ENCODE measurements at regions not wholly inside any gene's neighbourhood (a gene's known extent, or its start where the extent isn't known, plus 50 kb on each side); places are given as distances from the start of the nearest gene placed in this dataset.

GRCh38 chr10:47145290-47145934 is 154.6 kb upstream of the GDF10 start:
- no peak overlapping the region for H3K4me3 ChIP-seq (ENCODE audit: low read length)

GRCh38 chr10:47146572-47146971 is 153.4 kb upstream of the GDF10 start:
- H3K36me3 ChIP-seq (replicated peaks; ENCODE audit: insufficient read depth, low read length) = no peaks in the 10 kb centered on the region
- no peaks in the 10 kb centered on the region for H3F3A ChIP-seq (ENCODE audit: insufficient read depth, low read length)
- no peaks in the 10 kb centered on the region for H3K4me1 ChIP-seq (ENCODE audit: low read length)
- H3K4me3 ChIP-seq (ENCODE audit: low read length) = no peak overlapping the region
- no peaks in the 10 kb centered on the region for H3K9me3 ChIP-seq (replicated peaks; ENCODE audit: insufficient read depth, low read length)
- H3K27ac ChIP-seq (ENCODE audit: low read length) = no peak overlapping the region
- TF ChIP-seq EZH2 (optimal IDR thresholded peaks at IDR 0.05; ENCODE audit: low read depth, low read length) (no peak), EZH2phosphoT487 (IDR thresholded peaks at IDR 0.05; ENCODE audit: low read length) (no peak), CTCF (IDR thresholded peaks at IDR 0.05; ENCODE audit: low read length) (no peak)
- no peaks in the 10 kb centered on the region for H3K27me3 ChIP-seq (replicated peaks; ENCODE audit: insufficient read depth, low read length)
- H3K79me2 ChIP-seq (ENCODE audit: low read length) = no peaks in the 10 kb centered on the region
- DNase-seq = no peak
- no peak overlapping the region for H3K9ac ChIP-seq (ENCODE audit: low read length)
- no peak overlapping the region for H2AFZ ChIP-seq (ENCODE audit: low read length)
- no peaks in the 10 kb centered on the region for H3K9me2 ChIP-seq (replicated peaks; ENCODE audit: insufficient read depth, low read length)
- no peak overlapping the region for H3K4me2 ChIP-seq (ENCODE audit: low read depth, low read length)
- no peaks in the 10 kb centered on the region for H4K20me1 ChIP-seq (ENCODE audit: insufficient read depth, low read length)

More at GRCh38 chr10:47145290-47145934, 154.6 kb upstream of the GDF10 start:
- DNase-seq = no peak
- no peaks in the 10 kb centered on the region for H3K9me3 ChIP-seq (replicated peaks; ENCODE audit: insufficient read depth, low read length)
- H3K4me2 ChIP-seq (ENCODE audit: low read depth, low read length) = no peak overlapping the region
- H3K9me2 ChIP-seq (replicated peaks; ENCODE audit: insufficient read depth, low read length) = no peaks in the 10 kb centered on the region
- no peaks in the 10 kb centered on the region for H3K4me1 ChIP-seq (ENCODE audit: low read length)
- H3K27me3 ChIP-seq (replicated peaks; ENCODE audit: insufficient read depth, low read length) = no peaks in the 10 kb centered on the region
- H4K20me1 ChIP-seq (ENCODE audit: insufficient read depth, low read length) = no peaks in the 10 kb centered on the region
- TF ChIP-seq CTCF (IDR thresholded peaks at IDR 0.05; ENCODE audit: low read length) (no peak), EZH2 (optimal IDR thresholded peaks at IDR 0.05; ENCODE audit: low read depth, low read length) (no peak), EZH2phosphoT487 (IDR thresholded peaks at IDR 0.05; ENCODE audit: low read length) (no peak)
- H3F3A ChIP-seq (ENCODE audit: insufficient read depth, low read length) = no peaks in the 10 kb centered on the region
- no peaks in the 10 kb centered on the region for H3K79me2 ChIP-seq (ENCODE audit: low read length)
- no peaks in the 10 kb centered on the region for H3K36me3 ChIP-seq (replicated peaks; ENCODE audit: insufficient read depth, low read length)
- H3K9ac ChIP-seq (ENCODE audit: low read length) = no peak overlapping the region
- H3K27ac ChIP-seq (ENCODE audit: low read length) = no peak overlapping the region
- H2AFZ ChIP-seq (ENCODE audit: low read length) = no peak overlapping the region

- Histone ChIP-seq H3F3A (ENCODE audit: insufficient read depth, low read length) (no peaks in the 10 kb centered on the region), H3K27me3 (replicated peaks; ENCODE audit: insufficient read depth, low read length) (no peaks in the 10 kb centered on the region), H3K36me3 (replicated peaks; ENCODE audit: insufficient read depth, low read length) (no peaks in the 10 kb centered on the region), H3K9me2 (replicated peaks; ENCODE audit: insufficient read depth, low read length) (no peaks in the 10 kb centered on the region), H3K4me1 (ENCODE audit: low read length) (no peaks in the 10 kb centered on the region), H2AFZ (ENCODE audit: low read length) (no peak overlapping the region), H3K4me3 (ENCODE audit: low read length) (no peak overlapping the region), H3K79me2 (ENCODE audit: low read length) (no peaks in the 10 kb centered on the region), H3K4me2 (ENCODE audit: low read depth, low read length) (no peak overlapping the region), H3K9me3 (replicated peaks; ENCODE audit: insufficient read depth, low read length) (no peaks in the 10 kb centered on the region), H3K9ac (ENCODE audit: low read length) (no peak overlapping the region), H3K27ac (ENCODE audit: low read length) (no peak overlapping the region), H4K20me1 (ENCODE audit: insufficient read depth, low read length) (no peaks in the 10 kb centered on the region)
- no peak for DNase-seq
- TF ChIP-seq EZH2phosphoT487 (IDR thresholded peaks at IDR 0.05; ENCODE audit: low read length) (no peak), CTCF (IDR thresholded peaks at IDR 0.05; ENCODE audit: low read length) (no peak), EZH2 (optimal IDR thresholded peaks at IDR 0.05; ENCODE audit: low read depth, low read length) (no peak)
Measured at GRCh38 chr10:47147186-47147585, 152.8 kb upstream of the GDF10 start.
